ENCODE measurements at regions not wholly inside any gene's neighbourhood (a gene's known extent, or its start where the extent isn't known, plus 50 kb on each side); places are given as distances from the start of the nearest gene placed in this dataset.
"Not testable (repeated sequence)": the region's sequence is repeated elsewhere in the genome, so short reads cannot be mapped to it uniquely, and the experiment has no call there.

DNA sequence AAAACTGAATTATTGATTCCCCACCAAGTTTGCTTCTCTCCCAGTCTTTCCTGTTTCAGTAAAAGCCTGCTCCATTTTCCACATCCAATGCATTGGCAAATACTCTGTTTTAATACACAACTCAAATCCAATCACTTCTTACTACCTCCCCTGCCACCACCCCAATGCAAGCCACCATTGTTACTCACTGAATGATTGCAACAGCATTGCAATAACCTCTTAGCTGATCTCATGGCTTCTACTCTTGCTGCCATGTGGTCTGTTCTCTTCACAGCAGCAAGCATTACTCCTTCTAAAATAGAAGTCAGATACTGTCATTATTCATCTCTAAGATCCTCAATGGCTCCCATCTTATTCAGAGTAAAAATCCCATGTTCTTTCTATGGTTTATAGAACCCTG is 123.4 kb downstream of the ATP6V1G3 start:
- Mint-ChIP-seq H3K9me3 (ENCODE audit: unreplicated experiment) (no peaks in the 10 kb centered on the region), H3K27me3 (ENCODE audit: unreplicated experiment) (no peaks in the 10 kb centered on the region), H3K4me1 (ENCODE audit: low read depth, unreplicated experiment) (no peaks in the 10 kb centered on the region), H3K36me3 (ENCODE audit: unreplicated experiment) (no peaks in the 10 kb centered on the region), H3K27ac (ENCODE audit: unreplicated experiment) (no peak overlapping the region), H3K4me3 (ENCODE audit: unreplicated experiment) (no peak overlapping the region)
- no peak for DNase-seq
- TF ChIP-seq, protein P1, sequence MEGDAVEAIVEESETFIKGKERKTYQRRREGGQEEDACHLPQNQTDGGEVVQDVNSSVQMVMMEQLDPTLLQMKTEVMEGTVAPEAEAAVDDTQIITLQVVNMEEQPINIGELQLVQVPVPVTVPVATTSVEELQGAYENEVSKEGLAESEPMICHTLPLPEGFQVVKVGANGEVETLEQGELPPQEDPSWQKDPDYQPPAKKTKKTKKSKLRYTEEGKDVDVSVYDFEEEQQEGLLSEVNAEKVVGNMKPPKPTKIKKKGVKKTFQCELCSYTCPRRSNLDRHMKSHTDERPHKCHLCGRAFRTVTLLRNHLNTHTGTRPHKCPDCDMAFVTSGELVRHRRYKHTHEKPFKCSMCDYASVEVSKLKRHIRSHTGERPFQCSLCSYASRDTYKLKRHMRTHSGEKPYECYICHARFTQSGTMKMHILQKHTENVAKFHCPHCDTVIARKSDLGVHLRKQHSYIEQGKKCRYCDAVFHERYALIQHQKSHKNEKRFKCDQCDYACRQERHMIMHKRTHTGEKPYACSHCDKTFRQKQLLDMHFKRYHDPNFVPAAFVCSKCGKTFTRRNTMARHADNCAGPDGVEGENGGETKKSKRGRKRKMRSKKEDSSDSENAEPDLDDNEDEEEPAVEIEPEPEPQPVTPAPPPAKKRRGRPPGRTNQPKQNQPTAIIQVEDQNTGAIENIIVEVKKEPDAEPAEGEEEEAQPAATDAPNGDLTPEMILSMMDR (IDR thresholded peaks at IDR 0.05; ENCODE audit: partially characterized antibody, unreplicated experiment), result no peak

GRCh38 chr1:198416296-198416695 is 124.2 kb downstream of the ATP6V1G3 start:
- no peaks in the 10 kb centered on the region for H3K4me1 Mint-ChIP-seq (ENCODE audit: low read depth, unreplicated experiment)
- no peaks in the 10 kb centered on the region for H3K9me3 Mint-ChIP-seq (ENCODE audit: unreplicated experiment)
- no peaks in the 10 kb centered on the region for H3K27me3 Mint-ChIP-seq (ENCODE audit: unreplicated experiment)
- H3K27ac Mint-ChIP-seq (ENCODE audit: unreplicated experiment), result no peak overlapping the region
- no peak for DNase-seq
- no peaks in the 10 kb centered on the region for H3K36me3 Mint-ChIP-seq (ENCODE audit: unreplicated experiment)
- H3K4me3 Mint-ChIP-seq (ENCODE audit: unreplicated experiment), result no peak overlapping the region
- TF ChIP-seq, protein P1 (IDR thresholded peaks at IDR 0.05; ENCODE audit: partially characterized antibody, unreplicated experiment), result no peak

DNA sequence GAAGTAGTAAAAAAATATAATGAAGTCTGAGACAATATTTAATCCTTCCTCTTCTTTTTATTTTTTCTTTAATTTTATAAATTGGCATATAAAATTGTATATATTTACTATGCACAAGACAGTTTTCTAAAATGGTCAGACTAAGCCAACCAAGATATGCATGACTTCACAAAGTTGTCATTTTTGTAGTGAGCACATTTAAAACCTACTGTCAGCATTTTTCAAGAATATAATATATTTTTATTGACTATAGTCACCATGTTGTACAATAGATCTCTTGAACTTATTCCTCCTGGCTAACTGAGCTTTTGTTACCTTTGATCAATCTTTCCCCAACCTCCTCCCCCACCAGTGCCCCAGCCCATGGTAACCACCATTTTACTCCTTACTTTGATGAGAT is 129.2 kb downstream of the ATP6V1G3 start:
- Mint-ChIP-seq H3K4me3 (ENCODE audit: unreplicated experiment) (no peak overlapping the region), H3K36me3 (ENCODE audit: unreplicated experiment) (no peaks in the 10 kb centered on the region), H3K4me1 (ENCODE audit: low read depth, unreplicated experiment) (no peaks in the 10 kb centered on the region), H3K27me3 (ENCODE audit: unreplicated experiment) (no peaks in the 10 kb centered on the region), H3K27ac (ENCODE audit: unreplicated experiment) (no peak overlapping the region), H3K9me3 (ENCODE audit: unreplicated experiment) (no peaks in the 10 kb centered on the region)
- DNase-seq, result no peak
- TF ChIP-seq, protein P1 (IDR thresholded peaks at IDR 0.05; ENCODE audit: partially characterized antibody, unreplicated experiment), result no peak

GRCh38 chr1:198408716-198409115 is 131.8 kb downstream of the ATP6V1G3 start:
- Mint-ChIP-seq H3K27ac (ENCODE audit: unreplicated experiment) (no peak overlapping the region), H3K9me3 (ENCODE audit: unreplicated experiment) (no peaks in the 10 kb centered on the region), H3K4me1 (ENCODE audit: low read depth, unreplicated experiment) (no peaks in the 10 kb centered on the region), H3K4me3 (ENCODE audit: unreplicated experiment) (no peak overlapping the region), H3K36me3 (ENCODE audit: unreplicated experiment) (no peaks in the 10 kb centered on the region), H3K27me3 (ENCODE audit: unreplicated experiment) (no peaks in the 10 kb centered on the region)
- DNase-seq, result no peak
- TF ChIP-seq, protein P1 (IDR thresholded peaks at IDR 0.05; ENCODE audit: partially characterized antibody, unreplicated experiment), result no peak

DNA sequence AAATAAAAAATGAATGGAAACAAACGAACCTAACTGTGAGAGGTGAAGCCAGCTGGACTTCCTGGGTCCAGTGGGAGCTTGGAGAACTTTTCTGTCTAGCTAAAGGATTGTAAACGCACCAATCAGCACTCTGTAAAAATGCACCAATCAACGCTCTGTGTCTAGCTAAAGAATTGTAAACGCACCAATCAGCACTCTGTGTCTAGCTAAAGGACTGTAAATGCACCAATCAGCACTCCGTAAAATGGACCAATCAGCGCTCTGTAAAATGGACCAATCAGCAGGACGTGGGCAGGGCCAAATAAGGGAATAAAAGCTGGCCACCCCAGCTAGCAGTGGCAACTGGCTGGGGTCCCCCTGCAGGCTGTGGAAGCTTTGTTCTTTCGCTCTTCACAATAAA is 135.8 kb downstream of the ATP6V1G3 start:
- H3K36me3 Mint-ChIP-seq (ENCODE audit: unreplicated experiment); H3K27me3 Mint-ChIP-seq (ENCODE audit: unreplicated experiment); H3K4me1 Mint-ChIP-seq (ENCODE audit: low read depth, unreplicated experiment); H3K27ac Mint-ChIP-seq (ENCODE audit: unreplicated experiment); H3K4me3 Mint-ChIP-seq (ENCODE audit: unreplicated experiment); DNase-seq; H3K9me3 Mint-ChIP-seq (ENCODE audit: unreplicated experiment): not testable (repeated sequence)

DNA sequence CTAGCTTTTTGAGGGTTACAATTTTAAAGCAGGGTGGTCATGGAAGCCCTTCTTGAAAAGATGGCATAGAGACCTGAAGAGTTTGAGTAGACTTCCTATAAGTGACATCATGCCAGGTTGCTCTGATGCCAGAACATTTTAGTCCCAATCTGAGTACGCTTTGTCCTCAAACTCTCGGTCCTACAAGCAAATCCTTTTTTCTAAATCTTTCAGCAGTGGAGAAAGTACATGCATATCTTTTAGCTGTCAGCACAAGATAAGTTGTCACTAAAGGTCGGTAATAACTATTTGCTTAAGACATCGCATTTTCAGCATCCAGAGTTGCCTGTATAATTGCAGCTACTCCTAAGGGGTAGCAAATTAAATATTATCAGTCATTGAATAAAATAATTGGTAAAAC is 140.4 kb downstream of the ATP6V1G3 start:
- no peaks in the 10 kb centered on the region for H3K9me3 Mint-ChIP-seq (ENCODE audit: unreplicated experiment)
- DNase-seq, result no peak
- H3K36me3 Mint-ChIP-seq (ENCODE audit: unreplicated experiment), result no peaks in the 10 kb centered on the region
- no peaks in the 10 kb centered on the region for H3K27me3 Mint-ChIP-seq (ENCODE audit: unreplicated experiment)
- no peak overlapping the region for H3K4me3 Mint-ChIP-seq (ENCODE audit: unreplicated experiment)
- H3K27ac Mint-ChIP-seq (ENCODE audit: unreplicated experiment), result no peak overlapping the region
- no peaks in the 10 kb centered on the region for H3K4me1 Mint-ChIP-seq (ENCODE audit: low read depth, unreplicated experiment)
- TF ChIP-seq, protein P1 (IDR thresholded peaks at IDR 0.05; ENCODE audit: partially characterized antibody, unreplicated experiment), result no peak
